ENCODE measurements at regions not wholly inside any gene's neighbourhood (a gene's known extent, or its start where the extent isn't known, plus 50 kb on each side); places are given as distances from the start of the nearest gene placed in this dataset.

DNA sequence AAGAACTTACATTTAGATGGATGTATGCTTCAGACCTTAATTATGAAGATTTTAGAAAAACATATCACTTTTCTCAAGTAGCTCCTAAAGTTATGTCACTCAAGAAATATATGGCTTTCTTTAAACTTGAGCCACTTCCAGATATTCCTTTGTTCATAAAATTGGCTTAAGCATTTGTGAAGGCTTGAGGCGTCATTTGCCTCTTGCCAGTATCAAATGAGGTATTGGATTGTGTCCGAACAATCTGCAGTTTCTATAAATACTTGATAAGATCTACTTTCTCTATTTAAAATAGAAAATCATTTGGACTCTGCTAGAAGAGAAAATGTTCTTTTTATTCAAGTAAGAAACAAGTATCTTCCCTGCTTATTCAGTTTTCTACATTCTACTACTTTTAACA is 102.6 kb downstream of the RSL24D1 start:
- H3K9me3 ChIP-seq (replicated peaks in 1 of 2; ENCODE audit: control insufficient read depth in 1 of 2, insufficient read depth in 1 of 2, low read length in 2 of 2), result no peaks in the 10 kb centered on the region
- no peaks in the 10 kb centered on the region for H3K27me3 ChIP-seq (ENCODE audit: control insufficient read depth in 2 of 2, insufficient read depth in 2 of 2, low read length in 2 of 2)
- intact Hi-C loops (cut with micrococcal nuclease), result no loop called here
- H3K36me3 ChIP-seq (replicated peaks in 1 of 2; ENCODE audit: control insufficient read depth in 1 of 2, insufficient read depth in 2 of 2, low read length in 2 of 2), result no peaks in the 10 kb centered on the region
- H3K36me3 Mint-ChIP-seq, result no peaks in the 10 kb centered on the region
- no peaks in the 10 kb centered on the region for H4K20me1 ChIP-seq (ENCODE audit: insufficient read depth, low read length)
- no peaks in the 10 kb centered on the region for H3K4me1 ChIP-seq (ENCODE audit: control insufficient read depth in 1 of 2, insufficient read depth in 2 of 2, low read length in 2 of 2)
- H3K9me3 Mint-ChIP-seq, result peaks cover 0 to 7% (median 3%) of the 10 kb centered on the region in 7 donors
- no peaks in the 10 kb centered on the region for H3K27me3 Mint-ChIP-seq (ENCODE audit: low read depth in 3 of 3)
- no peak overlapping the region for H3K4me3 ChIP-seq (replicated peaks in 1 of 3; ENCODE audit: low read depth in 2 of 3, low read length in 3 of 3)
- no peak overlapping the region for H3K4me2 ChIP-seq (replicated peaks; ENCODE audit: extremely low read depth, low read length, poor library complexity, severe bottlenecking)
- TF ChIP-seq, protein P1, sequence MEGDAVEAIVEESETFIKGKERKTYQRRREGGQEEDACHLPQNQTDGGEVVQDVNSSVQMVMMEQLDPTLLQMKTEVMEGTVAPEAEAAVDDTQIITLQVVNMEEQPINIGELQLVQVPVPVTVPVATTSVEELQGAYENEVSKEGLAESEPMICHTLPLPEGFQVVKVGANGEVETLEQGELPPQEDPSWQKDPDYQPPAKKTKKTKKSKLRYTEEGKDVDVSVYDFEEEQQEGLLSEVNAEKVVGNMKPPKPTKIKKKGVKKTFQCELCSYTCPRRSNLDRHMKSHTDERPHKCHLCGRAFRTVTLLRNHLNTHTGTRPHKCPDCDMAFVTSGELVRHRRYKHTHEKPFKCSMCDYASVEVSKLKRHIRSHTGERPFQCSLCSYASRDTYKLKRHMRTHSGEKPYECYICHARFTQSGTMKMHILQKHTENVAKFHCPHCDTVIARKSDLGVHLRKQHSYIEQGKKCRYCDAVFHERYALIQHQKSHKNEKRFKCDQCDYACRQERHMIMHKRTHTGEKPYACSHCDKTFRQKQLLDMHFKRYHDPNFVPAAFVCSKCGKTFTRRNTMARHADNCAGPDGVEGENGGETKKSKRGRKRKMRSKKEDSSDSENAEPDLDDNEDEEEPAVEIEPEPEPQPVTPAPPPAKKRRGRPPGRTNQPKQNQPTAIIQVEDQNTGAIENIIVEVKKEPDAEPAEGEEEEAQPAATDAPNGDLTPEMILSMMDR (IDR thresholded peaks at IDR 0.05), result no peak
- no peak overlapping the region for H3K4me3 Mint-ChIP-seq
- H3K79me2 ChIP-seq (ENCODE audit: insufficient read depth, low read length), result no peaks in the 10 kb centered on the region
- no CpG with 5 or more reads among the region's 2 CpGs for WGBS (ENCODE audit: insufficient coverage)
- H2AFZ ChIP-seq (ENCODE audit: insufficient read depth, low read depth, low read length, poor library complexity, severe bottlenecking), result no peak overlapping the region
- H3K9ac ChIP-seq (ENCODE audit: insufficient read depth, low read length, poor library complexity, severe bottlenecking), result no peak overlapping the region
- H3K27ac ChIP-seq (ENCODE audit: low read depth in 1 of 2, low read length in 2 of 2), result no peak overlapping the region
- DNase-seq, result no peak
- no peak overlapping the region for H3K27ac Mint-ChIP-seq
- H3K4me1 Mint-ChIP-seq, result no peaks in the 10 kb centered on the region

DNA sequence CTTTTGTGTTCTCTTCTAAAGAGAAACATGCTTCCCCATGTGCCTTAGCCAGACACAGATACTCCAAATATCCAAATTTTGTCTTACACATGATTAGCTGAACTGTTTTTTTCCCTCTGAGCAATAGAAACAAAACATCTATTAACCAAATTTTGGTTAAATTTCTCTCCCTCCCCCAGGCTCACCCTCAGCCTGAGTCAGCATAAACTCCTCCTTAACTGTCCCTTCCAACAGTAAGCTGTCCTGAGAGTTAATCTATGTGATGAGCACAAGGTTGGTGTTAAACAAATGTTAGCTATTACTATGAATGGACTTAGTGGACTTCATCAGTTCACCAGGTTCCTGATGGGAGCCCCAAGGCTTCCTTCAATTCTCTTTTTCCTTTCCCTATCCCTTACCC is 108.5 kb downstream of the RSL24D1 start:
- Mint-ChIP-seq H3K36me3 (no peaks in the 10 kb centered on the region), H3K4me3 (no peak overlapping the region), H3K9me3 (peaks cover 0 to 10% (median 1%) of the 10 kb centered on the region in 7 donors), H3K27me3 (ENCODE audit: low read depth in 3 of 3) (no peaks in the 10 kb centered on the region), H3K27ac (no peak overlapping the region), H3K4me1 (no peaks in the 10 kb centered on the region)
- H2AFZ ChIP-seq (ENCODE audit: insufficient read depth, low read depth, low read length, poor library complexity, severe bottlenecking), result no peak overlapping the region
- no peak overlapping the region for H3K4me2 ChIP-seq (replicated peaks; ENCODE audit: extremely low read depth, low read length, poor library complexity, severe bottlenecking)
- no peaks in the 10 kb centered on the region for H4K20me1 ChIP-seq (ENCODE audit: insufficient read depth, low read length)
- no peaks in the 10 kb centered on the region for H3K27me3 ChIP-seq (ENCODE audit: control insufficient read depth in 2 of 2, insufficient read depth in 2 of 2, low read length in 2 of 2)
- H3K36me3 ChIP-seq (replicated peaks in 1 of 2; ENCODE audit: control insufficient read depth in 1 of 2, insufficient read depth in 2 of 2, low read length in 2 of 2), result no peaks in the 10 kb centered on the region
- H3K27ac ChIP-seq (ENCODE audit: low read depth in 1 of 2, low read length in 2 of 2), result no peak overlapping the region
- H3K79me2 ChIP-seq (ENCODE audit: insufficient read depth, low read length), result no peaks in the 10 kb centered on the region
- H3K4me1 ChIP-seq (ENCODE audit: control insufficient read depth in 1 of 2, insufficient read depth in 2 of 2, low read length in 2 of 2), result no peaks in the 10 kb centered on the region
- DNase-seq, result no peak
- no peak overlapping the region for H3K4me3 ChIP-seq (replicated peaks in 1 of 3; ENCODE audit: low read depth in 2 of 3, low read length in 3 of 3)
- H3K9ac ChIP-seq (ENCODE audit: insufficient read depth, low read length, poor library complexity, severe bottlenecking), result no peak overlapping the region
- TF ChIP-seq, protein P1 (IDR thresholded peaks at IDR 0.05), result no peak
- H3K9me3 ChIP-seq (replicated peaks in 1 of 2; ENCODE audit: control insufficient read depth in 1 of 2, insufficient read depth in 1 of 2, low read length in 2 of 2), result peaks cover 0 to 2% of the 10 kb centered on the region in 2 donors
- intact Hi-C loops (cut with micrococcal nuclease), result no loop called here
